H1 (cell line): ENCODE measurements at regions not wholly inside any gene's neighbourhood (a gene's known extent, or its start where the extent isn't known, plus 50 kb on each side); places are given as distances from the start of the nearest gene placed in this dataset.

ENCODE experiments used
- CTCF ChIA-PET: fragments of 300-600 bp; sonication (Branson Sonifier 250); formaldehyde crosslinking; loops from one replicate; lab custom pipeline; 2021; ENCODE audit not compliant: partially characterized antibody; lab: Charles Lee
- POLR2A ChIA-PET: fragments of 300-600 bp; sonication (Branson Sonifier 250); formaldehyde crosslinking; loops from one replicate; lab custom pipeline; 2021; ENCODE audit warnings: inconsistent platforms; ENCODE audit not compliant: partially characterized antibody; lab: Charles Lee
- DNase-seq, 2 experiments: peaks; one replicate each; pipeline versions ENCODE4 v3.0.0 to v3.0.0-alpha.2; 2010 to 2022; ENCODE audit warnings: low spot score in 2 of 2, low read depth in 1 of 2, mixed read lengths in 1 of 2
- FAIRE-seq: peaks from 2 replicates; lab custom pipeline; 2011; peaks lifted over from hg19 to GRCh38; lab: Jason Lieb, UNC
- H2AFZ ChIP-seq: 2 replicates; pipeline ENCODE4 v1.8.1; 2012; ENCODE audit warnings: low read length, inconsistent platforms
- H2AK5ac ChIP-seq: 2 replicates; pipeline ENCODE4 v1.6.1; 2013; ENCODE audit warnings: low read depth, low read length
- H2BK120ac ChIP-seq: replicated peaks from 2 replicates; pipeline ENCODE3; 2013; ENCODE audit warnings: low read depth, low read length, inconsistent platforms
- H2BK12ac ChIP-seq: 2 replicates; pipeline ENCODE4 v1.6.1; 2013; ENCODE audit warnings: low read depth, low read length
- H2BK15ac ChIP-seq: 2 replicates; pipeline ENCODE4 v1.6.1; 2013; ENCODE audit warnings: low read length
- H2BK20ac ChIP-seq: 2 replicates; pipeline ENCODE4 v1.6.1; 2013; ENCODE audit warnings: low read length
- H2BK5ac ChIP-seq: 2 replicates; pipeline ENCODE4 v1.6.1; 2013; ENCODE audit warnings: low read depth, low read length
- H3K14ac ChIP-seq: 2 replicates; pipeline ENCODE4 v1.6.1; 2013; ENCODE audit warnings: inconsistent platforms; ENCODE audit not compliant: insufficient read length
- H3K18ac ChIP-seq: 2 replicates; pipeline ENCODE4 v1.6.1; 2013; ENCODE audit warnings: low read length; ENCODE audit errors: extremely low read depth
- H3K23ac ChIP-seq: 2 replicates; pipeline ENCODE4 v1.6.1; 2013; ENCODE audit warnings: inconsistent platforms; ENCODE audit not compliant: insufficient read length
- H3K23me2 ChIP-seq: 2 replicates; pipeline ENCODE4 v1.6.1; 2013; ENCODE audit warnings: low read depth, low read length
- H3K27ac ChIP-seq: 2 replicates; pipeline ENCODE4 v1.6.1; 2011; ENCODE audit warnings: low read depth, low read length, inconsistent platforms
- H3K27me3 ChIP-seq, 4 experiments: replicated peaks in 1 of 4; 1 replicate in 1 of 4; 2 replicates in 3 of 4; pipeline versions ENCODE4 v1.6.1 to v1.8.1; 2011 to 2013; ENCODE audit warnings: low read length in 3 of 4, mild to moderate bottlenecking in 3 of 4, inconsistent platforms in 2 of 4, mixed read lengths in 2 of 4, moderate library complexity in 1 of 4; ENCODE audit not compliant: control insufficient read depth in 3 of 4, insufficient read depth in 3 of 4; ENCODE audit errors: extremely low read depth in 1 of 4
- H3K36me3 ChIP-seq, 4 experiments: 2 replicates each; pipeline versions ENCODE4 v1.6.1 to v1.8.1; 2011 to 2013; ENCODE audit warnings: mild to moderate bottlenecking in 4 of 4, low read length in 3 of 4, moderate library complexity in 2 of 4, control low read depth in 1 of 4, inconsistent platforms in 1 of 4; ENCODE audit not compliant: insufficient read depth in 4 of 4, control insufficient read depth in 2 of 4
- H3K4ac ChIP-seq: replicated peaks from 2 replicates; pipeline ENCODE3; 2013; ENCODE audit warnings: low read length, low read depth, mixed read lengths, inconsistent platforms; ENCODE audit not compliant: insufficient read length
- H3K4me1 ChIP-seq, 4 experiments: replicated peaks in 1 of 4; 1 replicate in 1 of 4; 2 replicates in 3 of 4; pipeline versions ENCODE4 v1.6.1 to v1.8.1; 2011 to 2013; ENCODE audit warnings: low read length in 3 of 4, inconsistent platforms in 2 of 4, mixed read lengths in 1 of 4; ENCODE audit not compliant: insufficient read depth in 4 of 4, control insufficient read depth in 3 of 4
- H3K4me2 ChIP-seq, 2 experiments: 2 replicates each; pipeline versions ENCODE4 v1.6.1 to v1.8.1; 2011 to 2013; ENCODE audit warnings: low read depth in 2 of 2, low read length in 2 of 2, control low read depth in 1 of 2, inconsistent platforms in 1 of 2, mild to moderate bottlenecking in 1 of 2; ENCODE audit not compliant: insufficient read depth in 1 of 2
- H3K4me3 ChIP-seq, 4 experiments: fragments of 200-600, 300-600 bp in 1 of 4; sonication (generic), shearing (Covaris generic), sonication (Bioruptor Twin) in 1 of 4; 2 replicates each; pipeline versions ENCODE4 v1.5.1 to v1.8.1; 2011 to 2016; ENCODE audit warnings: low read length in 4 of 4, low read depth in 3 of 4, control low read depth in 2 of 4, inconsistent platforms in 2 of 4, mild to moderate bottlenecking in 2 of 4, mixed read lengths in 1 of 4, moderate library complexity in 1 of 4; ENCODE audit not compliant: insufficient read depth in 2 of 4; ENCODE audit errors: extremely low read depth in 1 of 4
- H3K56ac ChIP-seq: replicated peaks from 2 replicates; pipeline ENCODE3; 2013; ENCODE audit warnings: low read depth, mild to moderate bottlenecking, mixed read lengths, low read length, inconsistent platforms; ENCODE audit not compliant: insufficient read length
- H3K79me1 ChIP-seq: 2 replicates; pipeline ENCODE4 v1.6.1; 2013; ENCODE audit warnings: low read depth, low read length, control low read depth
- H3K79me2 ChIP-seq, 2 experiments: 2 replicates each; pipeline versions ENCODE4 v1.6.1 to v1.8.1; 2012 to 2013; ENCODE audit warnings: low read length in 2 of 2, mild to moderate bottlenecking in 2 of 2, inconsistent platforms in 1 of 2; ENCODE audit not compliant: insufficient read depth in 2 of 2, control insufficient read depth in 1 of 2
- H3K9ac ChIP-seq, 4 experiments: replicated peaks in 1 of 4; 1 replicate in 1 of 4; 2 replicates in 3 of 4; pipeline versions ENCODE4 v1.6.1 to v1.8.1; 2011 to 2013; ENCODE audit warnings: low read depth in 3 of 4, low read length in 3 of 4, control low read depth in 2 of 4, mild to moderate bottlenecking in 2 of 4, moderate library complexity in 2 of 4, inconsistent platforms in 1 of 4; ENCODE audit errors: extremely low read depth in 1 of 4
- H3K9me3 ChIP-seq, 2 experiments: 2 replicates each; pipeline versions ENCODE4 v1.6.1 to v1.8.1; 2012 to 2013; ENCODE audit warnings: mild to moderate bottlenecking in 2 of 2, moderate library complexity in 2 of 2, control low read depth in 1 of 2, inconsistent platforms in 1 of 2, low read depth in 1 of 2, low read length in 1 of 2, mixed read lengths in 1 of 2; ENCODE audit not compliant: insufficient read depth in 2 of 2
- H4K20me1 ChIP-seq, 2 experiments: replicated peaks in 1 of 2; 2 replicates each; pipeline versions ENCODE3 to v1.8.1; 2011 to 2013; ENCODE audit warnings: inconsistent platforms in 2 of 2, low read length in 2 of 2, mild to moderate bottlenecking in 1 of 2; ENCODE audit not compliant: insufficient read depth in 2 of 2, control insufficient read depth in 1 of 2
- H4K5ac ChIP-seq: 2 replicates; pipeline ENCODE4 v1.6.1; 2013; ENCODE audit warnings: low read length, low read depth, mixed read lengths, inconsistent platforms; ENCODE audit not compliant: insufficient read length
- H4K8ac ChIP-seq: 2 replicates; pipeline ENCODE4 v1.8.0; 2013; ENCODE audit warnings: mild to moderate bottlenecking, moderate library complexity, low read length, inconsistent platforms; ENCODE audit not compliant: insufficient read depth; ENCODE audit errors: extremely low read depth
- H4K91ac ChIP-seq: replicated peaks from 2 replicates; pipeline ENCODE3; 2013; ENCODE audit warnings: low read length, mixed read lengths, inconsistent platforms; ENCODE audit not compliant: insufficient read length
- CHD1 ChIP-seq: IDR thresholded peaks from 2 replicates; pipeline ENCODE4 v1.6.1; 2012; ENCODE audit warnings: low read depth, low read length, improper control_type of control experiment
- EP300 ChIP-seq, 2 experiments: IDR thresholded peaks; 1 replicate in 1 of 2; 2 replicates in 1 of 2; pipeline ENCODE4 v1.6.1; 2011 to 2012; ENCODE audit warnings: low read depth in 2 of 2, low read length in 2 of 2, mild to moderate bottlenecking in 2 of 2, borderline replicate concordance in 1 of 2, inconsistent platforms in 1 of 2, moderate library complexity in 1 of 2
- HDAC6 ChIP-seq: IDR thresholded peaks from one replicate; pipeline ENCODE4 v1.7.1; 2012; ENCODE audit warnings: low read depth, mild to moderate bottlenecking, inconsistent platforms, low read length, moderate library complexity
- WGBS, 2 experiments: shearing (Covaris generic) in 1 of 2; methylation state at CpG; one replicate each; pipeline versions ENCODE4 v1.1.6 to v1.1.7; 2013 to 2015; ENCODE audit warnings: low lambda C conversion rate in 2 of 2, mixed read lengths in 2 of 2, inconsistent platforms in 1 of 2, low coverage in 1 of 2, missing lambda C conversion rate in 1 of 2; ENCODE audit not compliant: insufficient replicate concordance in 2 of 2, insufficient coverage in 1 of 2, insufficient read length in 1 of 2; ENCODE audit errors: extremely low coverage in 1 of 2, missing lambda C conversion rate in 1 of 2; 5-methylcytosine and 5-hydroxymethylcytosine counted together

GRCh38 chr2:18643326-18644114 lies 54.2 kb upstream of the NT5C1B start:
- H2BK15ac ChIP-seq: 0 out of 2 replicates have a peak overlapping the region, but pooled peaks have one; percentile 1
- no peak overlapping the region for H4K5ac ChIP-seq
- H3K9me3 ChIP-seq: no peaks in the 10 kb centered on the region
- H3K4me2 ChIP-seq: peak overlapping the region; percentile 32 to 57
- H4K8ac ChIP-seq: no peak overlapping the region
- CTCF ChIA-PET: interaction anchor here (1.2 kb wide), 1 partner anchor 33 kb away, joined by 3 read pairs; no protein-coding TSS in a partner anchor
- H2BK20ac ChIP-seq: no peak overlapping the region
- H3K23me2 ChIP-seq: 0 out of 2 replicates have a peak, but pooled peaks cover 2% of the 10 kb centered on the region
- H3K4me1 ChIP-seq: peaks cover 0 to 8% (median 5%) of the 10 kb centered on the region in 4 experiments; a peak in 5 of 7 replicates
- H2BK5ac ChIP-seq: no peak overlapping the region
- TF ChIP-seq EP300 (IDR thresholded peaks at IDR 0.05; ENCODE audit: borderline replicate concordance in 1 of 2, low read depth in 2 of 2, low read length in 2 of 2) (no peak), HDAC6 (no peak), CHD1 (no peak)
- H3K79me1 ChIP-seq: no peaks in the 10 kb centered on the region
- no peak for FAIRE-seq
- H3K79me2 ChIP-seq: no peaks in the 10 kb centered on the region
- H2BK12ac ChIP-seq: no peak overlapping the region
- POLR2A ChIA-PET: no interaction called here
- WGBS, 2 experiments: 62% methylated on average over 5 of the region's 5 CpGs; no CpG with 5 or more reads in 1 of the 2 experiments
- no peaks in the 10 kb centered on the region for H3K36me3 ChIP-seq
- no peaks in the 10 kb centered on the region for H4K20me1 ChIP-seq
- no peak overlapping the region for H4K91ac ChIP-seq
- H2BK120ac ChIP-seq: no peak overlapping the region
- peak overlapping the region; percentile 42; the same call in 1 of the 2 replicates for H3K18ac ChIP-seq
- H2AK5ac ChIP-seq: no peak overlapping the region
- H3K4ac ChIP-seq: no peak overlapping the region
- no peaks in the 10 kb centered on the region for H3K27me3 ChIP-seq
- no peak overlapping the region for H3K14ac ChIP-seq
- H2AFZ ChIP-seq: peak overlapping the region; percentile 80; the same call in 1 of the 2 replicates
- no peak overlapping the region for H3K56ac ChIP-seq
- no peak overlapping the region for H3K27ac ChIP-seq
- no peak overlapping the region for H3K9ac ChIP-seq
- H3K4me3 ChIP-seq: peak overlapping the region in 1 of 4 experiments; percentile 20; a peak in 1 of 8 replicates
- no peak for DNase-seq
- no peak overlapping the region for H3K23ac ChIP-seq
